Rectal smooth muscle tissue (tissue), 1 donor: ENCODE measurements at regions not wholly inside any gene's neighbourhood (a gene's known extent, or its start where the extent isn't known, plus 50 kb on each side); places are given as distances from the start of the nearest gene placed in this dataset.
"Not testable (repeated sequence)": the region's sequence is repeated elsewhere in the genome, so short reads cannot be mapped to it uniquely, and the experiment has no call there.

Experiments used
- H3K27ac ChIP-seq: one replicate; pipeline ENCODE4 v1.7.0; 2013; ENCODE audit warnings: low read depth, low read length, inconsistent platforms
- H3K27me3 ChIP-seq: one replicate; pipeline ENCODE4 v1.7.0; 2013; ENCODE audit warnings: low read length; ENCODE audit not compliant: control insufficient read depth, insufficient read depth
- H3K36me3 ChIP-seq: one replicate; pipeline ENCODE4 v1.7.0; 2013; ENCODE audit warnings: low read length; ENCODE audit not compliant: control insufficient read depth, insufficient read depth
- H3K4me1 ChIP-seq: one replicate; pipeline ENCODE4 v1.7.0; 2013; ENCODE audit warnings: low read length; ENCODE audit not compliant: control insufficient read depth, insufficient read depth
- H3K4me3 ChIP-seq: one replicate; pipeline ENCODE4 v1.7.0; 2013; ENCODE audit warnings: low read length
- H3K9ac ChIP-seq: one replicate; pipeline ENCODE4 v1.7.0; 2013; ENCODE audit warnings: low read length

GRCh38 chr3:10109-10996, 186.2 kb upstream of the CHL1 start:
- not testable (repeated sequence) for H3K4me1 ChIP-seq, H3K27ac ChIP-seq, H3K4me3 ChIP-seq, H3K36me3 ChIP-seq, H3K9ac ChIP-seq, H3K27me3 ChIP-seq

- Histone ChIP-seq H3K4me1 (no peaks in the 10 kb centered on the region), H3K36me3 (no peaks in the 10 kb centered on the region), H3K4me3 (no peak overlapping the region), H3K27ac (no peak overlapping the region), H3K27me3 (no peaks in the 10 kb centered on the region), H3K9ac (no peak overlapping the region)
Measured at GRCh38 chr3:11734-12133, 184.8 kb upstream of the CHL1 start.

GRCh38 chr3:14652-15051, 181.9 kb upstream of the CHL1 start:
- Histone ChIP-seq H3K9ac (no peak overlapping the region), H3K36me3 (no peaks in the 10 kb centered on the region), H3K27ac (no peak overlapping the region), H3K27me3 (no peaks in the 10 kb centered on the region), H3K4me1 (no peaks in the 10 kb centered on the region), H3K4me3 (no peak overlapping the region)

GRCh38 chr3:16366-16765, 180.2 kb upstream of the CHL1 start:
- Histone ChIP-seq H3K4me3 (no peak overlapping the region), H3K36me3 (no peaks in the 10 kb centered on the region), H3K27ac (no peak overlapping the region), H3K4me1 (no peaks in the 10 kb centered on the region), H3K27me3 (no peaks in the 10 kb centered on the region), H3K9ac (no peak overlapping the region)

GRCh38 chr3:20421-20820, 176.1 kb upstream of the CHL1 start:
- Histone ChIP-seq H3K27me3 (no peaks in the 10 kb centered on the region), H3K27ac (no peak overlapping the region), H3K4me3 (no peak overlapping the region), H3K4me1 (no peaks in the 10 kb centered on the region), H3K9ac (no peak overlapping the region), H3K36me3 (no peaks in the 10 kb centered on the region)

- no peak overlapping the region for H3K9ac ChIP-seq
- H3K4me3 ChIP-seq, result no peak overlapping the region
- H3K36me3 ChIP-seq, result no peaks in the 10 kb centered on the region
- no peak overlapping the region for H3K27ac ChIP-seq
- H3K4me1 ChIP-seq, result no peaks in the 10 kb centered on the region
- no peaks in the 10 kb centered on the region for H3K27me3 ChIP-seq
Measured at GRCh38 chr3:24006-24405, 172.6 kb upstream of the CHL1 start.

- H3K27me3 ChIP-seq, result no peaks in the 10 kb centered on the region
- H3K4me3 ChIP-seq, result no peak overlapping the region
Measured at GRCh38 chr3:25056-25455, 171.5 kb upstream of the CHL1 start.

GRCh38 chr3:35985-36384, 160.6 kb upstream of the CHL1 start:
- not testable (repeated sequence) for H3K4me3 ChIP-seq, H3K4me1 ChIP-seq, H3K27me3 ChIP-seq, H3K9ac ChIP-seq, H3K27ac ChIP-seq, H3K36me3 ChIP-seq

More at GRCh38 chr3:25056-25455, 171.5 kb upstream of the CHL1 start:
- H3K4me1 ChIP-seq, result no peaks in the 10 kb centered on the region
- no peaks in the 10 kb centered on the region for H3K36me3 ChIP-seq
- no peak overlapping the region for H3K9ac ChIP-seq
- no peak overlapping the region for H3K27ac ChIP-seq

- not testable (repeated sequence) for H3K4me1 ChIP-seq, H3K4me3 ChIP-seq, H3K27me3 ChIP-seq, H3K27ac ChIP-seq, H3K9ac ChIP-seq, H3K36me3 ChIP-seq
Measured at GRCh38 chr3:42871-43744, 153.5 kb upstream of the CHL1 start.

- Histone ChIP-seq H3K9ac (no peak overlapping the region), H3K27me3 (peaks cover 2% of the 10 kb centered on the region), H3K4me1 (no peaks in the 10 kb centered on the region), H3K27ac (no peak overlapping the region), H3K4me3 (no peak overlapping the region), H3K36me3 (no peaks in the 10 kb centered on the region)
Measured at GRCh38 chr3:44028-44676, 152.4 kb upstream of the CHL1 start.

- H3K9ac ChIP-seq, H3K4me1 ChIP-seq, H3K27ac ChIP-seq, H3K36me3 ChIP-seq, H3K27me3 ChIP-seq, H3K4me3 ChIP-seq: not testable (repeated sequence)
Measured at GRCh38 chr3:44941-45340, 151.6 kb upstream of the CHL1 start.

- Histone ChIP-seq H3K9ac (no peak overlapping the region), H3K4me3 (no peak overlapping the region), H3K27me3 (peaks cover 2% of the 10 kb centered on the region), H3K36me3 (no peaks in the 10 kb centered on the region), H3K27ac (no peak overlapping the region), H3K4me1 (no peaks in the 10 kb centered on the region)
Measured at GRCh38 chr3:46576-46975, 150.0 kb upstream of the CHL1 start.
